GM21576 (cell line): ENCODE measurements at regions not wholly inside any gene's neighbourhood (a gene's known extent, or its start where the extent isn't known, plus 50 kb on each side); places are given as distances from the start of the nearest gene placed in this dataset.

Experiments used
- ATAC-seq: cut with Tn5 transposase; IDR thresholded peaks from one replicate; pipeline ENCODE4 v1.9.1; 2021; ENCODE audit warnings: mild to moderate bottlenecking, moderate library complexity; ENCODE audit not compliant: unreplicated experiment

DNA sequence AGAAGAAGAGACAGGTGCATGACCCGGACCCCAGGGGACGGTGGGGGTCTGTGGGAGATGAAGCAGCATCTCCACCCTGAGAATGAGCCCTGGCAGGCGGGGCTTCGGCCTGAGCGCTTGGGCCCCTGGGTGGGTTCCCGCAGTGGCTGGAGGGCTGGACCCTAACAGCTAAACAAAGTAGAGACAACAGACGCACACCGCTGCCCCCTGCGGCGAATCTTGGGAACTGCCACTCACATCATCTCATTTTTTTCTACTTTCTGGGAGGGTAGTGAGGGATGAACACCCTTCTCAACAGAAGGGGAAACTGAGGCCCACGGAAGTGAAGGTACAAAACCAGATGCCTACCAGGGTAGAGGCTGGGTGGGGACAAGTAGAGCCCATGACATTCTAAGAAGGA is 104.7 kb downstream of the RFLNA start:
- ATAC-seq: no peak

- ATAC-seq: no peak
Measured at GRCh38 chr12:124398578-124399227, 103.8 kb downstream of the RFLNA start.

GRCh38 chr12:124397807-124398577 is 103.1 kb downstream of the RFLNA start:
- no peak for ATAC-seq

DNA sequence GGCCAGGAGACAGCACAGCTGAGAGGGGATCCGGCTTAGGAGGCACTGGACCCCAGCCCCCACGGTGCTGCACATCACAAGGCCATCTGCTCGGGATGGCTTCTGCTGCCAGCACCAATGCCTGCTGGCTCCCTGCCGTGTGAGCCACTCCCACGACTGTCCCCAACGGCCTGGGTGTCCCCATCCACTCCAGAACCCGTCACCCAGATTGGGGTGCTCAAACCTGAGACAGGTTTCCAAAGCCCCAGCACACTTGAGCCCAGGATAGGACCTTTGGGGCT is 102.4 kb downstream of the RFLNA start:
- ATAC-seq: no peak

GRCh38 chr12:124396544-124397398 is 101.9 kb downstream of the RFLNA start:
- ATAC-seq: no peak

DNA sequence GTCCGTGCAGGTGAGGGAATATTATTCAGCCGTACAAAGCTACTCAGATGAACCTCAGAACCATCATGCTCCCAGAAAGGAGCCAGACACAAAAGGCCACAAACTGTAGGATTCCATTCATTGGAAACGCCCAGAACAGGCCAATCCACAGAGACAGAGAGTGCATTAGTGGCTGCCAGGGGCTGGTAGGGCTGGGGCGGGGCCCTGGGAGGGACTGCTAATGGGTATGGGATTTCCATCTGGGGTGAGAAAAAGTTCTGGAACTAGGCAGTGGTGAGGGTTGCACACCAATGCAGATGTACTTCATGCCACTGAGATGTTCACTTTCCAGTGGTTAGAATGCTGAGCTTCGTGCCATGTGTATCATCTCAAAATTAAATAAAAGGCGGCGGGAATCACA is 101.1 kb downstream of the RFLNA start:
- ATAC-seq: no peak

DNA sequence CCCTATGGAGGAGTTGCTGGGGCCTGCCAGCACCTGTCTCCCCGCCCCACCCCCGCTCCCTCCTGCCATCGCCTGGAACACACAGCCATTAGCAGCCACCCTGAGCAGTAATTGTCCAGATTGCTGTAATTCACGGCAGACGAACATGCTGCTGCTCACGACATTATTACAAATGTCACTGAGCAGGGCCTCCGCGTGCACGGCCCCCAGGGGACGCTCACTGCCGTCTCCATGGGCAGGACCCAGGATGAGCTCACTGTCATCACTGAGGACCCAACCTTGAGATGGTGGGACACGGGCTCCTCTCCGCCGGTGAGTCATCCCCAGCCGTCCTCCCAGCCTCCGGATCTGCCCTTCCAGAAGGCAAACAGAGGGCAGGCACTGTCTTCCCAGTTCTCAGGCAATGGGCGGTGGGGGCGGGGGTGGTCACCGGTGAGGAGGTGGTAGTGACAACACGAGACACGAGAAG is 100.4 kb downstream of the RFLNA start:
- ATAC-seq: no peak

DNA sequence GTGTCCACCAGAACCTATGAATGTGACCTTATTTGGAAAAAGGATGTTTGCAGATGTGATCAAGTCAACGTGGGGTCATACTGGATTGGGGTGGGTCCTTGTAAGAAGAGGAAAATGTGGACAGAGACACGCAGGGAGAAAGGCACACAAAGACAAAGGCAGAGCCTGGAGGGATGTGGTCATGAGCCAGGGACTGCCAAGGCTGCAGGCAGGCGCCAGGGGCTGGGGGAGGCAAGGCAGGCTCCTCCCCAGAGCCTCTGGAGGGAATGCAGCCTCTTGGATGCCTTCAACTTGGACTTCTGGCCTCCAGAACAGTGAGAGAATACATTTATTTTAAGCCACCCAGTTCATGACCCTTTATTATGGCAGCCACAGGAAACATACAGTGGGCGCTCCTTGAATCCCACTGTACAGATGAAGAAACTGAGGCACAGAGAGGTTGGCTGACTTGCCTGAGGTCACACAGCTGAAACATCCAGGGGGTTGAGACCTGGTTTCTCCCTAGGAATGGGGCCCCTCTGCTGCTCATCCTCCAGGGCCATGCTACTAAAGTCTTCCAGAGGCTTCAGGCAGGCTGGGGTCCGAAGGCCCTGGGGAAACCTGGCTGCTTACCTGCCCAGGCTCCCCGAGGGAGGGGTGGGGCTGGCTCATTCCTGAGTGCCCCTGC is 99.7 kb downstream of the RFLNA start:
- ATAC-seq: no peak

DNA sequence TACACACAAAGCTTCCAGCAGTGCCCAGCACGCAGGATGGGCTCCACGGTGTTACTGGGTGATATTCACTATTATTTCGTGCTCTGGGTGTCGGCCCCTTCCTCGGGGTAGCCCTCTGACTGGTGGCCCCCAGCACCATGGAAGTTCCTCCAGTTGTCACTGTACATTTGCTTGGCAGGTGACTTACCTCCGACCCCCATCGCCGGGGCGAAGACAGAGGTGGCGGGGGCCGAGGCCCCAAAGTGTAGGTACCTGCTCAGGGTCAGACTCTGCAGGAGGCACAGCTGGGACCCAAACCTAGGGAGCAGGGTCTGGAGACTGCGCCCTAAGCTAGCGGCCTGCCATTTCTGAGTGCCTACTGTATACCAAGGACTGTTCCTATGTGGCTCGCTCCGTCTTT is 98.9 kb downstream of the RFLNA start:
- no peak for ATAC-seq

- ATAC-seq: no peak
Measured at GRCh38 chr12:124393414-124393790, 98.5 kb downstream of the RFLNA start.

DNA sequence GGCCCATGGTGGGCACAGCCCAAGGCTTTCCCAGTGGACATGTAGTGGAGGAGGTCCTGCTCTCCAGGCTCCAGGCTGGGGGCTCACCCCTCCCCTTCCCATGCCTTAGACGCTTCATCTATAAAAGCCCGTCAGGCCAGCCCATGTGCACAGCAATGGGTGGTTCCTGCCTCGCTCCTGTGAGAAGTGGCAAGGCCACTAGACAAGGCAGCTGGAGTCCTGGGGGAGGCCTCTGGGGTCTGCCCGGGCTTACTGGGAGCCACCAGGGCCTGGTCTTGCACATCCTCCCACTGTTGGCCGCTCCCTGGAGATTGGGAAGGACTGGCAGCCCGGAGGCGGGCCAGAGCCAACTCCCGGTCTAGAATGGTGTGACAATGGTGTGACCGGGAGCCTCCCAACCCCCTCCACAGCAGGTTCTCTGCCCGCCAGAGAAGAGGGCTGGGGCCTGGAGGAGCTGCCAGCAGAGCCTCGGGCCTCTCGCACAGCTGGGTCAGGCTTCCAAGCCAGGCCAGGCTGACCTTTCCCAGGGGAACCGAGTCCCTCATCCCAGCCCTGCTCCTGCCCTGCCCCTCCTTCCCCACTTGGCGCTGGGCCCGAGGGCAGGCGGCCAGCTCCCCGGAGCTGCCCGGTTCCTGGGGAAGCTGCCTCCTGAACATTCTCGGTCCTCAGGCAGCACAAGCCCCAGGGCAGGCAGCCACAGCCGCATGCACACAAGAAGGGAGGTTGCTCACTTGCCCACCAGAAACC is 97.9 kb downstream of the RFLNA start:
- ATAC-seq: no peak

GRCh38 chr12:124392271-124392666 is 97.4 kb downstream of the RFLNA start:
- ATAC-seq: no peak

- ATAC-seq: peak; percentile 55
Measured at GRCh38 chr12:124391340-124392261, 96.7 kb downstream of the RFLNA start.

GRCh38 chr12:124390442-124391097 is 95.7 kb downstream of the RFLNA start:
- no peak for ATAC-seq

- no peak for ATAC-seq
Measured at GRCh38 chr12:124389725-124390441, 95.0 kb downstream of the RFLNA start.

- no peak for ATAC-seq
Measured at GRCh38 chr12:124389138-124389724, 94.3 kb downstream of the RFLNA start.

GRCh38 chr12:124388679-124389137 is 93.8 kb downstream of the RFLNA start:
- no peak for ATAC-seq
